SK-N-SH treated with all-trans-retinoic acid at 6 μM for 48 hours (cell line): ENCODE measurements at regions not wholly inside any gene's neighbourhood (a gene's known extent, or its start where the extent isn't known, plus 50 kb on each side); places are given as distances from the start of the nearest gene placed in this dataset.
A peak's percentile ranks its signal among the peaks of the same experiment; 100 is the strongest.

Experiments
- ATAC-seq: fragments of 200-7000 bp; cut with Tn5 transposase; 3 replicates; pipeline ENCODE4 v1.9.1; 2020; ENCODE audit warnings: mild to moderate bottlenecking, moderate library complexity
- ARNTL ChIP-seq: fragments of 450-650 bp; formaldehyde crosslinking; IDR thresholded peaks from 2 replicates; pipeline ENCODE4 v1.5.0; 2020; ENCODE audit warnings: low read depth, mild to moderate bottlenecking, moderate library complexity, borderline replicate concordance
- BACH2 ChIP-seq: fragments of 250-450 bp; sonication (Bioruptor Pico); IDR thresholded peaks from 2 replicates; pipeline ENCODE4 v1.9.0; 2021; ENCODE audit warnings: mild to moderate bottlenecking, borderline replicate concordance
- CSDC2 ChIP-seq: fragments of 250-450 bp; sonication (Bioruptor Pico); IDR thresholded peaks from 2 replicates; pipeline ENCODE4 v1.5.0; 2020; ENCODE audit warnings: mild to moderate bottlenecking, moderate library complexity
- ESRRG ChIP-seq: fragments of 250-450 bp; sonication (Bioruptor Pico); IDR thresholded peaks from 2 replicates; pipeline ENCODE4 v1.6.1; 2021; ENCODE audit warnings: mild to moderate bottlenecking
- GLIS3 ChIP-seq: fragments of 250-450 bp; sonication (Bioruptor Pico); IDR thresholded peaks from 2 replicates; pipeline ENCODE4 v1.5.0; 2020; ENCODE audit warnings: mild to moderate bottlenecking, moderate library complexity
- ISL1 ChIP-seq: fragments of 250-450 bp; sonication (Bioruptor Pico); IDR thresholded peaks from 2 replicates; pipeline ENCODE4 v2.1.2; 2022; ENCODE audit warnings: mild to moderate bottlenecking, moderate library complexity
- OSR1 ChIP-seq: fragments of 250-450 bp; sonication (Bioruptor Pico); IDR thresholded peaks from 2 replicates; pipeline ENCODE4 v1.8.0; 2022; ENCODE audit warnings: moderate library complexity, mild to moderate bottlenecking, inconsistent platforms
- PPARA ChIP-seq: fragments of 250-450 bp; sonication (Bioruptor Pico); IDR thresholded peaks from 2 replicates; pipeline ENCODE4 v1.5.0; 2020; ENCODE audit warnings: mild to moderate bottlenecking, borderline replicate concordance
- RARB ChIP-seq: fragments of 250-450 bp; sonication (Bioruptor Pico); IDR thresholded peaks from 2 replicates; pipeline ENCODE4 v1.8.0; 2021; ENCODE audit warnings: mild to moderate bottlenecking, moderate library complexity
- SNAI2 ChIP-seq: fragments of 250-450 bp; sonication (Bioruptor Pico); IDR thresholded peaks from 2 replicates; pipeline ENCODE4 v1.5.0; 2020; ENCODE audit warnings: mild to moderate bottlenecking, moderate library complexity
- TCF4 ChIP-seq: fragments of 250-450 bp; sonication (Bioruptor Pico); IDR thresholded peaks from 2 replicates; pipeline ENCODE4 v1.8.0; 2021; ENCODE audit warnings: mild to moderate bottlenecking, moderate library complexity, borderline replicate concordance
- TOX ChIP-seq: fragments of 250-450 bp; sonication (Bioruptor Pico); IDR thresholded peaks from 2 replicates; pipeline ENCODE4 v1.8.0; 2021; ENCODE audit warnings: mild to moderate bottlenecking, moderate library complexity, borderline replicate concordance
- ZC3H10 ChIP-seq: fragments of 250-450 bp; sonication (Bioruptor Pico); IDR thresholded peaks from 2 replicates; pipeline ENCODE4 v1.5.1; 2021; ENCODE audit warnings: mild to moderate bottlenecking, moderate library complexity
- ZFP3 ChIP-seq: fragments of 250-450 bp; sonication (Bioruptor Pico); IDR thresholded peaks from 2 replicates; pipeline ENCODE4 v1.5.0; 2020; ENCODE audit warnings: mild to moderate bottlenecking, moderate library complexity
- ZFP30 ChIP-seq: fragments of 450-650 bp; formaldehyde crosslinking; IDR thresholded peaks from 2 replicates; pipeline ENCODE4 v1.5.0; 2022; ENCODE audit warnings: mild to moderate bottlenecking, moderate library complexity
- ZNF565 ChIP-seq: fragments of 450-650 bp; formaldehyde crosslinking; conservative IDR thresholded peaks from 2 replicates; pipeline ENCODE4 v1.5.0; 2020; ENCODE audit warnings: low read depth, mild to moderate bottlenecking, moderate library complexity
- ZNF70 ChIP-seq: fragments of 450-650 bp; formaldehyde crosslinking; IDR thresholded peaks from 2 replicates; pipeline ENCODE4 v1.5.0; 2020; ENCODE audit warnings: mild to moderate bottlenecking, moderate library complexity
- TF ChIP-seq, protein P1 (sequence below): fragments of 250-450 bp; sonication (Bioruptor Pico); IDR thresholded peaks from 2 replicates; pipeline ENCODE4 v1.8.0; 2021; ENCODE audit warnings: low read depth, mild to moderate bottlenecking, moderate library complexity, borderline replicate concordance
- TF ChIP-seq, protein P2 (sequence below): fragments of 250-450 bp; sonication (Bioruptor Pico); IDR thresholded peaks from 2 replicates; pipeline ENCODE4 v1.8.0; 2020; ENCODE audit warnings: mild to moderate bottlenecking, moderate library complexity, borderline replicate concordance
- TF ChIP-seq, protein P3 (sequence below): fragments of 250-450 bp; sonication (Bioruptor Pico); IDR thresholded peaks from 2 replicates; pipeline ENCODE4 v1.5.1; 2020; ENCODE audit warnings: low read depth, mild to moderate bottlenecking, moderate library complexity
- TF ChIP-seq, protein P4 (sequence below): fragments of 250-450 bp; sonication (Bioruptor Pico); IDR thresholded peaks from 2 replicates; pipeline ENCODE4 v1.5.1; 2021; ENCODE audit warnings: mild to moderate bottlenecking, moderate library complexity
- TF ChIP-seq, protein P5 (sequence below): fragments of 250-450 bp; sonication (Bioruptor Pico); IDR thresholded peaks from 2 replicates; pipeline ENCODE4 v1.5.0; 2020; ENCODE audit warnings: mild to moderate bottlenecking, moderate library complexity

DNA sequence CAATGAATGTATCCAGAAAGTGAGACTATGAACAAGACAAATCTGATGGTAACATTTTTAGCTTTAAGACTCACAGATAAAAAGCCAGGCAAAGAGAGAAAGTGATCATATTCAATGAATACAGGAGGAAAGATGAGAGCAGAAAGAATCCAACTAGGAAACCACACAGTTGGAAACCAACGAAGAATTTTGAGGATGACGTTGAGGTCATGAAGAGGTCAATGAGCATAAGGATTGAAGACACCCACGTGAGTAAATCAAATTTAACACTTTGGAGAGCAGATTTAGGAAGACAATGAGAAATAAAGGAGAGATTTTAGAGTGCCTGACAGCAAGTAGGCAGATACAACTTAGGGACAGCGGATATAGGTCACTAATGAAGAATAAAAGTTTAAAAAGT lies 948.1 kb downstream of the KCNJ2 start:
- TF ChIP-seq, protein P1, sequence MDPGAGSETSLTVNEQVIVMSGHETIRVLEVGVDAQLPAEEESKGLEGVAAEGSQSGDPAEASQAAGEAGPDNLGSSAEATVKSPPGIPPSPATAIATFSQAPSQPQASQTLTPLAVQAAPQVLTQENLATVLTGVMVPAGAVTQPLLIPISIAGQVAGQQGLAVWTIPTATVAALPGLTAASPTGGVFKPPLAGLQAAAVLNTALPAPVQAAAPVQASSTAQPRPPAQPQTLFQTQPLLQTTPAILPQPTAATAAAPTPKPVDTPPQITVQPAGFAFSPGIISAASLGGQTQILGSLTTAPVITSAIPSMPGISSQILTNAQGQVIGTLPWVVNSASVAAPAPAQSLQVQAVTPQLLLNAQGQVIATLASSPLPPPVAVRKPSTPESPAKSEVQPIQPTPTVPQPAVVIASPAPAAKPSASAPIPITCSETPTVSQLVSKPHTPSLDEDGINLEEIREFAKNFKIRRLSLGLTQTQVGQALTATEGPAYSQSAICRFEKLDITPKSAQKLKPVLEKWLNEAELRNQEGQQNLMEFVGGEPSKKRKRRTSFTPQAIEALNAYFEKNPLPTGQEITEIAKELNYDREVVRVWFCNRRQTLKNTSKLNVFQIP (CRISPR knock-in tag), result no peak
- TF ChIP-seq ZNF565 (CRISPR knock-in tag) (no peak), ARNTL (CRISPR knock-in tag) (no peak), GLIS3 (CRISPR knock-in tag) (no peak), ISL1 (CRISPR knock-in tag) (no peak)
- no peak for ATAC-seq

DNA sequence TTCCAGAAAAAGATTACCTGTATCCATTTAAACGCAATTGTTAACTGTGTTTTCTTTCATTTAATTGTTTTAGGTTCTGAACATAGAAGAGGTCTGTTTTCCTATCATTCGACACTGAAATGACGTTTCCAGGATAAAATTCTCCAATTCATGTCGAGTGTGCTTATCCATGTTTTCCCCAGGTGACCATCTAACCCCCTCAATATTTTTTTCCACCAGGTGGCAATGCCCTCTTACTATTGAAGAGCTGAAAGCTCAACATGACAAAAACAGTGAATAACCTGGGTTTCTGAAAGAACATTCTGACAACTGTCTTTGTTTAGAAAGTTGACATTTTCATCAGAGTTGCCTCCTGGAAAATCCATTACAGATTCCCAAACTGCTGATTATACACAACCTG lies 948.7 kb downstream of the KCNJ2 start:
- peak; percentile 65 for ATAC-seq
- TF ChIP-seq ESRRG (CRISPR knock-in tag), result no peak
- no peak for TF ChIP-seq ZFP3 (CRISPR knock-in tag)
- TF ChIP-seq ZNF565 (CRISPR knock-in tag), result no peak
- no peak for TF ChIP-seq OSR1
- TF ChIP-seq TCF4, result no peak
- TF ChIP-seq SNAI2 (CRISPR knock-in tag), result no peak

DNA sequence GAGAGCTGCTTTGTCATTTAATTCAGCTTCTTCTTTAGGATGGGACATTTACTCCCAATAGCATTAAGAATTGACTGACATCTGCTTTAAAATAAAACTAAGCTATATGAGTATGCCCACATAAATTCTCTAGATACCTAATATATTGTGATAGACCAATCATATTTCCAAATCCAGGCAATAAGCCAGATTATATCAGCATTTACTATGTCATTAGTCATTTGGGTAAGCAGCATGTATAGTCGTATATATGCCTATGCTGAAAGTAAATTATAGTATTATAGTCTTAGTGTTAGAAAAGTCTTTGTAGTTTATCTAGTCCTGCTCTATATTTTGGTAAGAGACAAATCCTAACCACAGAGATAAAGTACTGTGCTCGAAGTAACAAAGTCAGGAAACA lies 958.1 kb downstream of the KCNJ2 start:
- TF ChIP-seq, protein P2, sequence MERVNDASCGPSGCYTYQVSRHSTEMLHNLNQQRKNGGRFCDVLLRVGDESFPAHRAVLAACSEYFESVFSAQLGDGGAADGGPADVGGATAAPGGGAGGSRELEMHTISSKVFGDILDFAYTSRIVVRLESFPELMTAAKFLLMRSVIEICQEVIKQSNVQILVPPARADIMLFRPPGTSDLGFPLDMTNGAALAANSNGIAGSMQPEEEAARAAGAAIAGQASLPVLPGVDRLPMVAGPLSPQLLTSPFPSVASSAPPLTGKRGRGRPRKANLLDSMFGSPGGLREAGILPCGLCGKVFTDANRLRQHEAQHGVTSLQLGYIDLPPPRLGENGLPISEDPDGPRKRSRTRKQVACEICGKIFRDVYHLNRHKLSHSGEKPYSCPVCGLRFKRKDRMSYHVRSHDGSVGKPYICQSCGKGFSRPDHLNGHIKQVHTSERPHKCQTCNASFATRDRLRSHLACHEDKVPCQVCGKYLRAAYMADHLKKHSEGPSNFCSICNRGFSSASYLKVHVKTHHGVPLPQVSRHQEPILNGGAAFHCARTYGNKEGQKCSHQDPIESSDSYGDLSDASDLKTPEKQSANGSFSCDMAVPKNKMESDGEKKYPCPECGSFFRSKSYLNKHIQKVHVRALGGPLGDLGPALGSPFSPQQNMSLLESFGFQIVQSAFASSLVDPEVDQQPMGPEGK (CRISPR knock-in tag), result no peak
- no peak for TF ChIP-seq ISL1 (CRISPR knock-in tag)
- TF ChIP-seq RARB, result no peak
- no peak for TF ChIP-seq ZNF565 (CRISPR knock-in tag)
- no peak for TF ChIP-seq ARNTL (CRISPR knock-in tag)
- TF ChIP-seq, protein P3, sequence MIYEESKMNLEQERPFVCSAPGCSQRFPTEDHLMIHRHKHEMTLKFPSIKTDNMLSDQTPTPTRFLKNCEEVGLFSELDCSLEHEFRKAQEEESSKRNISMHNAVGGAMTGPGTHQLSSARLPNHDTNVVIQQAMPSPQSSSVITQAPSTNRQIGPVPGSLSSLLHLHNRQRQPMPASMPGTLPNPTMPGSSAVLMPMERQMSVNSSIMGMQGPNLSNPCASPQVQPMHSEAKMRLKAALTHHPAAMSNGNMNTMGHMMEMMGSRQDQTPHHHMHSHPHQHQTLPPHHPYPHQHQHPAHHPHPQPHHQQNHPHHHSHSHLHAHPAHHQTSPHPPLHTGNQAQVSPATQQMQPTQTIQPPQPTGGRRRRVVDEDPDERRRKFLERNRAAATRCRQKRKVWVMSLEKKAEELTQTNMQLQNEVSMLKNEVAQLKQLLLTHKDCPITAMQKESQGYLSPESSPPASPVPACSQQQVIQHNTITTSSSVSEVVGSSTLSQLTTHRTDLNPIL, result no peak
- TF ChIP-seq ZFP3 (CRISPR knock-in tag), result no peak
- TF ChIP-seq, protein P4, sequence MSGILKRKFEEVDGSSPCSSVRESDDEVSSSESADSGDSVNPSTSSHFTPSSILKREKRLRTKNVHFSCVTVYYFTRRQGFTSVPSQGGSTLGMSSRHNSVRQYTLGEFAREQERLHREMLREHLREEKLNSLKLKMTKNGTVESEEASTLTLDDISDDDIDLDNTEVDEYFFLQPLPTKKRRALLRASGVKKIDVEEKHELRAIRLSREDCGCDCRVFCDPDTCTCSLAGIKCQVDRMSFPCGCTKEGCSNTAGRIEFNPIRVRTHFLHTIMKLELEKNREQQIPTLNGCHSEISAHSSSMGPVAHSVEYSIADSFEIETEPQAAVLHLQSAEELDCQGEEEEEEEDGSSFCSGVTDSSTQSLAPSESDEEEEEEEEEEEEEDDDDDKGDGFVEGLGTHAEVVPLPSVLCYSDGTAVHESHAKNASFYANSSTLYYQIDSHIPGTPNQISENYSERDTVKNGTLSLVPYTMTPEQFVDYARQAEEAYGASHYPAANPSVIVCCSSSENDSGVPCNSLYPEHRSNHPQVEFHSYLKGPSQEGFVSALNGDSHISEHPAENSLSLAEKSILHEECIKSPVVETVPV, result no peak
- no peak for TF ChIP-seq ZC3H10 (CRISPR knock-in tag)
- TF ChIP-seq ZNF70 (CRISPR knock-in tag), result no peak
- TF ChIP-seq ESRRG (CRISPR knock-in tag), result no peak
- TF ChIP-seq, protein P1 (CRISPR knock-in tag), result no peak
- no peak for TF ChIP-seq SNAI2 (CRISPR knock-in tag)
- TF ChIP-seq ZFP30, result no peak
- no peak for TF ChIP-seq GLIS3 (CRISPR knock-in tag)
- no peak for TF ChIP-seq PPARA (CRISPR knock-in tag)
- no peak for TF ChIP-seq BACH2
- no peak for TF ChIP-seq TOX (CRISPR knock-in tag)
- no peak for TF ChIP-seq CSDC2 (CRISPR knock-in tag)
- TF ChIP-seq, protein P5, sequence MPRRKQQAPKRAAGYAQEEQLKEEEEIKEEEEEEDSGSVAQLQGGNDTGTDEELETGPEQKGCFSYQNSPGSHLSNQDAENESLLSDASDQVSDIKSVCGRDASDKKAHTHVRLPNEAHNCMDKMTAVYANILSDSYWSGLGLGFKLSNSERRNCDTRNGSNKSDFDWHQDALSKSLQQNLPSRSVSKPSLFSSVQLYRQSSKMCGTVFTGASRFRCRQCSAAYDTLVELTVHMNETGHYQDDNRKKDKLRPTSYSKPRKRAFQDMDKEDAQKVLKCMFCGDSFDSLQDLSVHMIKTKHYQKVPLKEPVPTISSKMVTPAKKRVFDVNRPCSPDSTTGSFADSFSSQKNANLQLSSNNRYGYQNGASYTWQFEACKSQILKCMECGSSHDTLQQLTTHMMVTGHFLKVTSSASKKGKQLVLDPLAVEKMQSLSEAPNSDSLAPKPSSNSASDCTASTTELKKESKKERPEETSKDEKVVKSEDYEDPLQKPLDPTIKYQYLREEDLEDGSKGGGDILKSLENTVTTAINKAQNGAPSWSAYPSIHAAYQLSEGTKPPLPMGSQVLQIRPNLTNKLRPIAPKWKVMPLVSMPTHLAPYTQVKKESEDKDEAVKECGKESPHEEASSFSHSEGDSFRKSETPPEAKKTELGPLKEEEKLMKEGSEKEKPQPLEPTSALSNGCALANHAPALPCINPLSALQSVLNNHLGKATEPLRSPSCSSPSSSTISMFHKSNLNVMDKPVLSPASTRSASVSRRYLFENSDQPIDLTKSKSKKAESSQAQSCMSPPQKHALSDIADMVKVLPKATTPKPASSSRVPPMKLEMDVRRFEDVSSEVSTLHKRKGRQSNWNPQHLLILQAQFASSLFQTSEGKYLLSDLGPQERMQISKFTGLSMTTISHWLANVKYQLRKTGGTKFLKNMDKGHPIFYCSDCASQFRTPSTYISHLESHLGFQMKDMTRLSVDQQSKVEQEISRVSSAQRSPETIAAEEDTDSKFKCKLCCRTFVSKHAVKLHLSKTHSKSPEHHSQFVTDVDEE (CRISPR knock-in tag), result no peak
- TF ChIP-seq, all 23 proteins: peak for 0
- no peak for ATAC-seq
